Activated naive CD8-positive, alpha-beta T cell (primary cell): ENCODE measurements at regions not wholly inside any gene's neighbourhood (a gene's known extent, or its start where the extent isn't known, plus 50 kb on each side); places are given as distances from the start of the nearest gene placed in this dataset.
"Not testable (repeated sequence)": the region's sequence is repeated elsewhere in the genome, so short reads cannot be mapped to it uniquely, and the experiment has no call there.

ENCODE experiments used
- H3K27ac Mint-ChIP-seq: one replicate; pipeline ENCODE4 v1.8.0; 2021; ENCODE audit warnings: mixed read lengths
- H3K27me3 Mint-ChIP-seq: one replicate; pipeline ENCODE4 v1.8.0; 2021; ENCODE audit warnings: mixed read lengths
- H3K36me3 Mint-ChIP-seq: one replicate; pipeline ENCODE4 v1.8.0; 2021; ENCODE audit warnings: mixed read lengths
- H3K4me1 Mint-ChIP-seq: one replicate; pipeline ENCODE4 v1.8.0; 2021; ENCODE audit warnings: low read depth, mixed read lengths
- H3K4me3 Mint-ChIP-seq: one replicate; pipeline ENCODE4 v1.8.0; 2021; ENCODE audit warnings: mild to moderate bottlenecking, mixed read lengths
- H3K9me3 Mint-ChIP-seq: one replicate; pipeline ENCODE4 v1.8.0; 2021; ENCODE audit warnings: low read depth, mixed read lengths

DNA sequence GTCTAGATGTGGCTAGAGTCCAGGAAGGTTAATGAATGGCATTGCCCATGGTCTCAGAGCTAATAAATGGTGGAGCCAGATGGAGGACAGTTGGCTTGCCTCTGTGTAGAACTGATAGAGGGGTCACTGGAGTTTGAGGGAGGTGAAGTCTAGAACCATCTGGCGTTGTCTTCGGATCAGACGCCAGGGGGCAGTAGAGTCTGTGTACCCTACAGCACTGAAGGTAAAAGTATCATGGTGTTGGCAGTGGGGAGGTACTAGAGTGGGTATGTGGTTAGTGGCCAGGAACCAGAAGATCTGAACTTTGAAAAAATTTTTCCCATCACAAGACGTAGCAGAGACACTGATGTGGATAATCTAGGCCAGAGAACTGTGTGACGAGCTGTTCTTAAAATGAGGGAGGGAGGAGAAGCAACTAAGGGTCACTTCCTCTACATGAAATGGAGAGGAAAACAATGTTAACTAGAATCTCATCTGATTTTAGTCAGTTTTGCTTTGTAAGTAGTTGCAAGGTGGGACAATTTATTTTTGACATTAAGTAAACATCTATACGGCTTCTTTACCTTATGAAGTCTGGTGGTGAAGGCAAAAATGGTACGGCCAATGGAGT lies 227.9 kb upstream of the PRSS58 start:
- Mint-ChIP-seq H3K36me3 (no peaks in the 10 kb centered on the region), H3K4me3 (peak overlapping the region; percentile 28), H3K27me3 (no peaks in the 10 kb centered on the region), H3K27ac (peak overlapping the region; percentile 54), H3K4me1 (peaks cover 45% of the 10 kb centered on the region), H3K9me3 (no peaks in the 10 kb centered on the region)

DNA sequence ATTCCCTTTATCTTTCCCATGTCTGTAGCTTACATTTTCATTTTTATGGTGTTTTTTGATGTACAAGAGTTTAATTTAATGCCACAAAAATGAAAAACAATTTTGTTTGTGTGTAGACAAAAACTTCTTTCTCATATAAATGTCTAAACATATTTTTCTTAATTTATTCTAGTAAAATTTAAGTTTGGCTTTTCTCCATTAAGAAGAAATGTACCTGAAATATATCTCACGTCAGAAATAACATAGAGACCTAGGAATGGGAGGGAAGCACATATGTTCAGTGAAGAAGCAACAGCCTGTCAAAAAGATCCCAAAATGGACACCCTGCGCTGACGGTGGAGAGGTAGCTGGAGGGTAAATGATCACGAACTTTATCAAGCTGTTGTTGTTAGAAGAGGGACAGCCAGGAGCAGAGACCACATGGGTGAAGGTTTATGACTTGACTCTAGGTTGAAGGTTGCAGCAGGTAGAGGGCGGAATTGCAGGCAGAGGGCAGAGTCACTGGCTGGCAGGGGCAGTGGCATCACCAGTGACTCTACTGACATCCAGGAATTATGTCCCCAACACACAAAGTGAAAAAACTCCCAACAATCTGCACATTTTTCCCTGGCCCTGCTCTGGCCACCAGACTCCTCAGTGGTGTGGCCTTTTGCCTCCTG lies 225.9 kb upstream of the PRSS58 start:
- peak overlapping the region; percentile 93 for H3K27ac Mint-ChIP-seq
- H3K27me3 Mint-ChIP-seq = no peaks in the 10 kb centered on the region
- H3K4me1 Mint-ChIP-seq = peaks cover 51% of the 10 kb centered on the region
- H3K36me3 Mint-ChIP-seq = no peaks in the 10 kb centered on the region
- no peaks in the 10 kb centered on the region for H3K9me3 Mint-ChIP-seq
- H3K4me3 Mint-ChIP-seq = no peak overlapping the region

GRCh38 chr7:142482891-142483658 lies 225.2 kb upstream of the PRSS58 start:
- Mint-ChIP-seq H3K4me3 (peak overlapping the region; percentile 56), H3K27ac (peak overlapping the region; percentile 93), H3K9me3 (no peaks in the 10 kb centered on the region), H3K27me3 (no peaks in the 10 kb centered on the region), H3K4me1 (peaks cover 58% of the 10 kb centered on the region), H3K36me3 (no peaks in the 10 kb centered on the region)

DNA sequence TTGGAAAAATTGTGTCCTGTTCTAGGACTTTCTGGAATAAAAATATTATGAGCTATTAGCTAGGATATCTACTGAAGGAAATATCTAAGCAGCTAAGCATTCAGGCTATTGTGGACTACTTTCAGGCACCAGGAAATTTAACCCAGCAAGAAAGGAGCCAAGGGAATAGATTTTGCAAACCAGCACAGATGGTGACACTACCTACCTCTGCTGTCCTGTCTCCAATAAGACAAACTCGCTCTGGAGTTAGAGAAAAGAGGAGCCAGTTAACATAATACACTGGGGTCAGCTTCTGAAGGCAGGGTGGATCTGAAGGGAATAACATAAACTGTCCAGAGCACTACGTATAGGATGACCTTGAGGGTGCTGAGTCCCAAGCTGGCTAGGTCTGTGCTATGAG lies 223.7 kb upstream of the PRSS58 start:
- H3K27ac Mint-ChIP-seq = peak overlapping the region; percentile 89
- peaks cover 73% of the 10 kb centered on the region for H3K4me1 Mint-ChIP-seq
- H3K9me3 Mint-ChIP-seq = no peaks in the 10 kb centered on the region
- H3K27me3 Mint-ChIP-seq = no peaks in the 10 kb centered on the region
- H3K36me3 Mint-ChIP-seq = no peaks in the 10 kb centered on the region
- H3K4me3 Mint-ChIP-seq = no peak overlapping the region

DNA sequence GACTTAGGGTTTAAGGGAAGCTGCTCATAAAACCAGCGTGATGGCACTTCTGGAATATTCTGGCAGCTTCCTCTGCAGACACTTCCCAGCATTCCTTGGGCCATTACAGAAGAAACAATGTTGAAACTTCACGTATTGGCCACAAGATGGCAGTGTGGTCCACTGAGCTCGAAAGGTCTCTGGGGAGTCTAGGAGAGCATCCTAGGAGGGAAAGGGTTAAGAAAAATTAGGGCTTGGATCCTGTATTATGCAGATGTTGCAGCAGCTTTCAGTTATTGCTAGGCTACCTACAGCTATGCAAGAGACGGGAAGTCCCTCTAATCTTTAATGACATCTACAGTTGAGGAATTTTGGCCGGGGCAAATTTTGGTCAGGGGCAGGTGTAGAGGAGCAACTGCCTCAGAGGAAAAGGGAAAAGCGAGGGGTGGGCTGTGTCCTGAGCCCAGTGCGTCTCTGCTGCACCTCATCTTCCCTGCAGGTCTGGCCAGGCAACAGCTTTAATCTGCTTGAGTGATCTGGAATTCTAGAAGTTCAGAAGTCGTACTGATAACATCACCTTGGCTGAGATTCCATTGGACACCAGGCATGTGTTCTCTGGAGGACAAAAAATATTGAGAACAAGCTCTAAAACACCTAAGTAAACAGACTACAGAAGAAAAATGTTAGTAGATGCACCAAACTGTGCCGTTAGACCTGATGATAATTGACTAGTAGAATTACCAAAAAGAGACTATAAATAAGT lies 220.8 kb upstream of the PRSS58 start:
- Mint-ChIP-seq H3K4me3 (peak overlapping the region; percentile 35), H3K36me3 (no peaks in the 10 kb centered on the region), H3K27ac (peak overlapping the region; percentile 88), H3K4me1 (peaks cover 81% of the 10 kb centered on the region), H3K27me3 (no peaks in the 10 kb centered on the region), H3K9me3 (no peaks in the 10 kb centered on the region)

GRCh38 chr7:142477801-142478200 lies 219.9 kb upstream of the PRSS58 start:
- peak overlapping the region; percentile 88 for H3K27ac Mint-ChIP-seq
- H3K4me1 Mint-ChIP-seq = peaks cover 81% of the 10 kb centered on the region
- H3K9me3 Mint-ChIP-seq, H3K27me3 Mint-ChIP-seq, H3K36me3 Mint-ChIP-seq: not testable (repeated sequence)
- peak overlapping the region; percentile 35 for H3K4me3 Mint-ChIP-seq

- Mint-ChIP-seq H3K36me3 (no peaks in the 10 kb centered on the region), H3K9me3 (no peaks in the 10 kb centered on the region), H3K4me3 (peak overlapping the region; percentile 35), H3K4me1 (peaks cover 76% of the 10 kb centered on the region), H3K27me3 (no peaks in the 10 kb centered on the region), H3K27ac (peak overlapping the region; percentile 88)
Observed at GRCh38 chr7:142477079-142477651, 219.3 kb upstream of the PRSS58 start.

DNA sequence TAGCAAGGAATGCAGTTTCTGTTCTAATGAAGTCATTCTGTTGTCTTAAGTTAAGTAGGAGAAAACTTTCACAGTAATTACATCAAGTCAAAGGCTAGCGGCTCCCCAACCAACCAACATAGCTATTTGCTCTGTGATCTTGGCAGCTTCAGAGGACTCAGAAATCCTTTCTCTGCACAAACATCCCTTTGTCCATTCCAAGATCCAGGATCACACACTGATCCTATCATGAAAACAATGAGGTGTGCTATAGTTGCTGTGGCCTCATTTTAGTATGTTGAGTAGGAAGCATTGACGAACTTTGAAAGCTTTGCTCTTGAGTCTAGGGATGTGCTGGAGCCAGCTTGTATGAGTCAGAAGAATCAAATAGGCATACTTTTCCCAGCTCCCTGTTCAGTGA lies 218.2 kb upstream of the PRSS58 start:
- H3K27me3 Mint-ChIP-seq = no peaks in the 10 kb centered on the region
- no peaks in the 10 kb centered on the region for H3K36me3 Mint-ChIP-seq
- peaks cover 70% of the 10 kb centered on the region for H3K4me1 Mint-ChIP-seq
- no peaks in the 10 kb centered on the region for H3K9me3 Mint-ChIP-seq
- peak overlapping the region; percentile 88 for H3K27ac Mint-ChIP-seq
- H3K4me3 Mint-ChIP-seq = no peak overlapping the region

DNA sequence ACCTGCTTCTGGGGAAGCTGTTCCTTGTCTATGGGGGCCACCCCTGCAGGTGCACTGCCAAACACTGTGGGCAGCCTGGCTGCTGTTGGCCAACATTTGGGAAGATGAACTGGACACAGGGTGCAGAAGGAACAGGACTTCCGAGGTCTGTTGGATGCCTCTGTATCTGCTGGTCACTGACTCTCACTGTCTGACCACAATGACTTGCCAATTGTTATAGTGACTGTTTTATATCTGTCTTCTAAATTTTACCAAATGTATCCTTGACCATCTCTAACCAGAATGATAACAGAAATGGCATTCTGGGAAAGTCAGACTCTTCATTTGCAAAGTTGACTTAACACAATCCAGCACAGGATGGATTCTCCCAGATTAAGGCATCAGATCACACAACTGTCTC lies 214.0 kb upstream of the PRSS58 start:
- Mint-ChIP-seq H3K36me3 (no peaks in the 10 kb centered on the region), H3K4me1 (peaks cover 75% of the 10 kb centered on the region), H3K27ac (no peak overlapping the region), H3K4me3 (no peak overlapping the region), H3K9me3 (no peaks in the 10 kb centered on the region), H3K27me3 (no peaks in the 10 kb centered on the region)

DNA sequence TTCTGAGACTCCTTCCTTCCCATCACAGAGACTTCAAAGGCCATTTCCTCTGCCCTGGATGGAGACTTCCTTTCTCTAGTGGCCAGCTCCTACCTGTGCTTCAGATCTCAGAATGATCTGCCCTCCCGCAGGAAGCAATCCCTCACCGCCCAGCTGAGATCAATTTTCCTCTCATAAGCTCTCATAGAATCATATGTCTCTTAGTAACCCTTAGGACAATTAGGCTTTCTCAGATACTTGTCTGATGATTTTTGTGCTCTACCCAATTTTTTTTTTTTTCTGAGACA lies 212.6 kb upstream of the PRSS58 start:
- Mint-ChIP-seq H3K27ac (peak overlapping the region; percentile 81), H3K4me3 (no peak overlapping the region), H3K36me3 (no peaks in the 10 kb centered on the region), H3K4me1 (peaks cover 66% of the 10 kb centered on the region), H3K27me3 (no peaks in the 10 kb centered on the region), H3K9me3 (no peaks in the 10 kb centered on the region)

- H3K4me3 Mint-ChIP-seq = peak overlapping the region; percentile 4
- peak overlapping the region; percentile 81 for H3K27ac Mint-ChIP-seq
- H3K9me3 Mint-ChIP-seq = no peaks in the 10 kb centered on the region
- peaks cover 62% of the 10 kb centered on the region for H3K4me1 Mint-ChIP-seq
- no peaks in the 10 kb centered on the region for H3K27me3 Mint-ChIP-seq
- H3K36me3 Mint-ChIP-seq = no peaks in the 10 kb centered on the region
Observed at GRCh38 chr7:142469696-142470543, 212.1 kb upstream of the PRSS58 start.

DNA sequence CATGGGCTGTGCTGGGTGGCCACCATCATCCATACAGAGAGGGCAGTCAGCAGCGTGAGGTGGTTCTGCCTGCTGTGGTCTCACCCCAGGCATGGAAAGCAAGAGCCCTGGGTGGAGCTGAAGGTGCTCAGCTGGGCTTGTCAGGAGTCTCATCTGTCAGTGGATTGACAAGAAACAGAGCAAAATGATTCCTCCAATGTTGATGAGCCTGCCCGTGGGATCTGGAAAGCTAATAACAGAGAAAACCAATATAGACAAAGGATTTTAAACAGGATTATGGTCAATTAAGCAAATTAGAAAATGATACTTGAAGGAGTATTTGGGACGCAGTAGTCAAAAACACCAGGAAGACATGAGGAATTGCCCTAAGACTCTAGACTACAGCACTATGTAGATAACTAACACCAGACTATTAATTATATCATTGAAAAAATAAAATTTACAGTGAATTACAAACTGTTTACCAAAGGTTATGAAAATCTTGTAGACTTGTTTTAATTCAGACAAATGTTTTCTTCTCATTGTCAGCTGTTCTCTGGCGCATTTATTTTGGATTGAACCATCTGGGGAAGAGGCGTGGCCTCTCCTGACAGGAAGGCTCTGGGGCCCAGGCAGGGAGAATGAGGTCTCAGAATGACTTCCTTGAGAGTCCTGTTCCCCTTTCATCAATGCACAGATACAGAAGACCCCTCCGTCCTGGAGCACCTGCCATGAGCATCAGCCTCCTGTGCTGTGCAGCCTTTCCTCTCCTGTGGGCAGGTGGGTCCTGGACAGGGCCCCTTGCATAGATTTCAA lies 211.2 kb upstream of the PRSS58 start:
- no peaks in the 10 kb centered on the region for H3K9me3 Mint-ChIP-seq
- H3K27me3 Mint-ChIP-seq = no peaks in the 10 kb centered on the region
- H3K27ac Mint-ChIP-seq = no peak overlapping the region
- H3K4me1 Mint-ChIP-seq = peaks cover 60% of the 10 kb centered on the region
- H3K4me3 Mint-ChIP-seq = peak overlapping the region; percentile 4
- no peaks in the 10 kb centered on the region for H3K36me3 Mint-ChIP-seq

- Mint-ChIP-seq H3K4me1 (peaks cover 64% of the 10 kb centered on the region), H3K27ac (peak overlapping the region; percentile 38)
- H3K27me3 Mint-ChIP-seq, H3K4me3 Mint-ChIP-seq, H3K36me3 Mint-ChIP-seq, H3K9me3 Mint-ChIP-seq: not testable (repeated sequence)
Observed at GRCh38 chr7:142467056-142467655, 209.3 kb upstream of the PRSS58 start.
